HepG2 (cell line): ENCODE measurements at regions not wholly inside any gene's neighbourhood (a gene's known extent, or its start where the extent isn't known, plus 50 kb on each side); places are given as distances from the start of the nearest gene placed in this dataset.

ENCODE experiments used
- ATAC-seq: fragments of 200-7000 bp; cut with Tn5 transposase; 3 replicates; pipeline ENCODE4 v1.9.1; 2020; ENCODE audit warnings: mild to moderate bottlenecking, moderate library complexity
- BruUV-seq: library from RNA; stranded (reverse); fragments of 400-500 nt; replicated peaks from 2 replicates; lab custom pipeline; 2021; lab: Mats Ljungman, UMichigan
- CTCF ChIA-PET: fragments of 300-600 bp; formaldehyde crosslinking; extraction: SDS; loops from one replicate; lab custom pipeline; 2021; ENCODE audit warnings: low total read pairs, inconsistent platforms, low intra/inter-chr PET ratio; lab: Yijun Ruan, JAX
- POLR2A ChIA-PET: fragments of 350-600 bp; sonication (Branson Sonifier 250); formaldehyde crosslinking; loops from one replicate; lab custom pipeline; 2020; ENCODE audit warnings: antibody characterized with exemption, inconsistent platforms; lab: Yijun Ruan, JAX
- DNase-seq: peaks from one replicate; pipeline ENCODE4 v3.0.0-alpha.2; 2015; ENCODE audit warnings: low spot score
- FAIRE-seq: peaks from 3 replicates; lab custom pipeline; 2011; peaks lifted over from hg19 to GRCh38; lab: Jason Lieb, UNC
- H2AFZ ChIP-seq: one replicate; pipeline ENCODE4 v1.6.1; 2011; ENCODE audit warnings: low read length, inconsistent platforms
- H3K27ac ChIP-seq: fragments of 300-600 bp; 3 replicates; pipeline ENCODE4 v1.8.0; 2011; ENCODE audit warnings: mixed run types, mild to moderate bottlenecking, mixed read lengths, low read length, inconsistent platforms; ENCODE audit not compliant: insufficient read depth; ENCODE audit errors: extremely low read length
- H3K27me3 ChIP-seq, 2 experiments: fragments of 200-600 bp in 1 of 2; 2 replicates in 1 of 2; 3 replicates in 1 of 2; pipeline versions ENCODE4 v1.6.0 to v1.8.0; 2011; ENCODE audit warnings: low read length in 2 of 2, mild to moderate bottlenecking in 2 of 2, moderate library complexity in 2 of 2, inconsistent platforms in 1 of 2; ENCODE audit not compliant: insufficient read depth in 2 of 2, control insufficient read depth in 1 of 2
- H3K36me3 ChIP-seq, 2 experiments: fragments of 200-600 bp in 1 of 2; replicated peaks in 1 of 2; 2 replicates in 1 of 2; 3 replicates in 1 of 2; pipeline versions ENCODE4 v1.5.1 to v1.8.0; 2011; ENCODE audit warnings: low read length in 2 of 2, inconsistent platforms in 1 of 2; ENCODE audit not compliant: insufficient read depth in 2 of 2, control insufficient read depth in 1 of 2
- H3K4me1 ChIP-seq: 2 replicates; pipeline ENCODE4 v1.5.1; 2012; ENCODE audit warnings: low read length, inconsistent platforms; ENCODE audit not compliant: insufficient read depth
- H3K4me2 ChIP-seq: 2 replicates; pipeline ENCODE4 v1.6.0; 2011; ENCODE audit warnings: low read depth, low read length, inconsistent platforms
- H3K4me3 ChIP-seq, 3 experiments: fragments of 200-600 bp in 1 of 3; sonication (generic), shearing (Covaris generic) in 1 of 3; replicated peaks in 1 of 3; 2 replicates each; pipeline ENCODE4 v1.5.1; 2011 to 2016; ENCODE audit warnings: low read length in 3 of 3, inconsistent platforms in 2 of 3, low read depth in 2 of 3, mild to moderate bottlenecking in 2 of 3, control low read depth in 1 of 3, mixed read lengths in 1 of 3; ENCODE audit not compliant: insufficient read depth in 1 of 3
- H3K79me2 ChIP-seq: one replicate; pipeline ENCODE4 v1.6.1; 2011; ENCODE audit warnings: low read length, inconsistent platforms; ENCODE audit not compliant: insufficient read depth
- H3K9ac ChIP-seq: 2 replicates; pipeline ENCODE4 v1.6.0; 2011; ENCODE audit warnings: mild to moderate bottlenecking, low read depth, low read length, inconsistent platforms; ENCODE audit not compliant: insufficient read depth
- H3K9me3 ChIP-seq: 2 replicates; pipeline ENCODE4 v1.5.1; 2012; ENCODE audit warnings: mild to moderate bottlenecking, low read length
- H4K20me1 ChIP-seq: 2 replicates; pipeline ENCODE4 v1.6.0; 2011; ENCODE audit warnings: inconsistent platforms, mild to moderate bottlenecking, low read length, moderate library complexity; ENCODE audit not compliant: insufficient read depth
- HOXA5 ChIP-seq: sonication (generic); formaldehyde crosslinking; IDR thresholded peaks from 2 replicates; pipeline ENCODE4 v1.4.0; 2020; ENCODE audit warnings: missing genetic modification reagents
- IKZF1 ChIP-seq: fragments of 450-650 bp; IDR thresholded peaks from 2 replicates; pipeline ENCODE4 v1.7.1; 2016
- MAFK ChIP-seq, 2 experiments: IDR thresholded peaks in 1 of 2; conservative IDR thresholded peaks in 1 of 2; 2 replicates each; pipeline ENCODE4 v1.6.1; 2011; ENCODE audit warnings: improper control_type of control experiment in 2 of 2, low read length in 2 of 2
- MED8 ChIP-seq: sonication (generic); formaldehyde crosslinking; IDR thresholded peaks from 2 replicates; pipeline ENCODE4 v1.8.1; 2023; ENCODE audit warnings: mild to moderate bottlenecking, missing genetic modification reagents; ENCODE audit not compliant: insufficient replicate concordance
- MTF1 ChIP-seq: sonication (generic); formaldehyde crosslinking; IDR thresholded peaks from 2 replicates; pipeline ENCODE4 v1.5.0; 2020; ENCODE audit warnings: missing genetic modification reagents
- NPAS2 ChIP-seq: sonication (generic); formaldehyde crosslinking; IDR thresholded peaks from 2 replicates; pipeline ENCODE4 v1.8.0; 2022; ENCODE audit warnings: mild to moderate bottlenecking, missing genetic modification reagents, borderline replicate concordance
- NR2F1 ChIP-seq, 2 experiments: fragments of 450-650 bp in 1 of 2; formaldehyde crosslinking in 1 of 2; IDR thresholded peaks; 2 replicates each; pipeline versions ENCODE4 v1.5.0 to v1.6.1; 2016 to 2020; ENCODE audit warnings: mild to moderate bottlenecking in 1 of 2, missing compliant biosample characterization in 1 of 2, missing genetic modification reagents in 1 of 2, moderate library complexity in 1 of 2
- NR2F6 ChIP-seq, 2 experiments: IDR thresholded peaks; 2 replicates each; pipeline ENCODE4 v1.6.1; 2016; ENCODE audit warnings: antibody characterized with exemption in 1 of 2, mild to moderate bottlenecking in 1 of 2
- POLR2G ChIP-seq: fragments of 200-400 bp; formaldehyde crosslinking; IDR thresholded peaks from 2 replicates; pipeline ENCODE4 v1.6.1; 2018; ENCODE audit warnings: mild to moderate bottlenecking, low read depth, low read length, moderate library complexity
- RARG ChIP-seq: sonication (generic); formaldehyde crosslinking; IDR thresholded peaks from 2 replicates; pipeline ENCODE4 v1.4.0; 2020; ENCODE audit warnings: low read depth, mild to moderate bottlenecking, missing genetic modification reagents
- RBM22 ChIP-seq: fragments of 200-400 bp; formaldehyde crosslinking; optimal IDR thresholded peaks from 2 replicates; pipeline ENCODE3; 2017; ENCODE audit warnings: mild to moderate bottlenecking, low read length, moderate library complexity
- SNAPC4 ChIP-seq: sonication (generic); formaldehyde crosslinking; IDR thresholded peaks from 2 replicates; pipeline ENCODE4 v1.4.0; 2020; ENCODE audit warnings: mild to moderate bottlenecking, missing genetic modification reagents
- SOX6 ChIP-seq, 2 experiments: fragments of 450-650 bp in 1 of 2; sonication (generic) in 1 of 2; formaldehyde crosslinking in 1 of 2; IDR thresholded peaks; 2 replicates each; pipeline versions ENCODE4 v1.4.0 to v1.6.1; 2017 to 2020; ENCODE audit warnings: antibody characterized with exemption in 1 of 2, mild to moderate bottlenecking in 1 of 2, missing genetic modification reagents in 1 of 2
- SP4 ChIP-seq: sonication (generic); formaldehyde crosslinking; IDR thresholded peaks from 2 replicates; pipeline ENCODE4 v1.8.1; 2023; ENCODE audit warnings: mild to moderate bottlenecking, missing genetic modification reagents
- ZNF414 ChIP-seq: sonication (generic); formaldehyde crosslinking; IDR thresholded peaks from 2 replicates; pipeline ENCODE4 v1.5.0; 2020; ENCODE audit warnings: missing genetic modification reagents
- ZNF503 ChIP-seq: sonication (generic); formaldehyde crosslinking; IDR thresholded peaks from 2 replicates; pipeline ENCODE4 v1.4.0; 2020; ENCODE audit warnings: missing genetic modification reagents
- ZNF652 ChIP-seq: IDR thresholded peaks from 2 replicates; pipeline ENCODE4 v1.6.1; 2016; ENCODE audit warnings: low read depth, borderline replicate concordance
- in situ Hi-C: cut with HindIII; loops from 2 replicates; pipeline ENCODE4 v1.10.0; 2017; ENCODE audit warnings: low pct_unique_long_range_greater_than_20kb; ENCODE audit not compliant: extremely low pct_ligation_motif_present
- intact Hi-C: fragments of 100-400 bp; cut with micrococcal nuclease; formaldehyde crosslinking; loops from one replicate; pipeline ENCODE4 v1.10.0; 2022; ENCODE audit not compliant: unreplicated experiment

GRCh38 chr3:104388619-104389018 lies 978.1 kb upstream of the ALCAM start:
- Histone ChIP-seq H3K4me2 (no peak overlapping the region), H3K4me3 (no peak overlapping the region), H2AFZ (no peak overlapping the region), H3K36me3 (no peaks in the 10 kb centered on the region), H3K27me3 (no peaks in the 10 kb centered on the region), H3K4me1 (no peaks in the 10 kb centered on the region), H3K27ac (no peak overlapping the region), H3K9me3 (no peaks in the 10 kb centered on the region), H3K9ac (no peak overlapping the region), H3K79me2 (no peaks in the 10 kb centered on the region), H4K20me1 (no peaks in the 10 kb centered on the region)
- intact Hi-C loops = no loop called here
- ATAC-seq (no peak), FAIRE-seq (no peak), DNase-seq (no peak)
- no TSS peak for BruUV-seq
- TF ChIP-seq NPAS2 (CRISPR knock-in tag) (no peak), RARG (no peak), MAFK (conservative IDR thresholded peaks at IDR 0.05 in 1 of 2, IDR thresholded peaks at IDR 0.05 in 1 of 2; ENCODE audit: low read length in 2 of 2) (no peak), POLR2G (no peak), ZNF503 (no peak), ZNF414 (CRISPR knock-in tag) (no peak), SOX6 (IDR thresholded peaks at IDR 0.05) (no peak), SOX6 (CRISPR knock-in tag; IDR thresholded peaks at IDR 0.05) (no peak), SNAPC4 (CRISPR knock-in tag) (no peak), RBM22 (no peak), NR2F6 (IDR thresholded peaks at IDR 0.05) (no peak), NR2F6 (CRISPR knock-in tag; IDR thresholded peaks at IDR 0.05) (no peak), ZNF652 (no peak), SP4 (CRISPR knock-in tag) (no peak), NR2F1 (CRISPR knock-in tag; IDR thresholded peaks at IDR 0.05) (no peak), IKZF1 (no peak), MTF1 (no peak), MED8 (CRISPR knock-in tag) (no peak), HOXA5 (CRISPR knock-in tag) (no peak)
- ChIA-PET CTCF (no interaction called here), POLR2A (no interaction called here)
- in situ Hi-C loops = no loop called here
